Adrenal gland (tissue), 5 donors: ENCODE measurements at regions not wholly inside any gene's neighbourhood (a gene's known extent, or its start where the extent isn't known, plus 50 kb on each side); places are given as distances from the start of the nearest gene placed in this dataset.

ENCODE experiments used
- POLR2A ChIP-seq, 2 donors: fragments of 450-650 bp; IDR thresholded peaks; one replicate each; pipeline ENCODE4 v1.6.1; 2017; ENCODE audit warnings: antibody characterized with exemption in 2 of 2, mild to moderate bottlenecking in 2 of 2, moderate library complexity in 1 of 2
- TF ChIP-seq, protein P1 (sequence below), 6 experiments: fragments of 450-650 bp in 4 of 6; fragments of 200-600 bp in 2 of 6; sonication (generic) in 1 of 6; IDR thresholded peaks; 1 replicate in 5 of 6; 2 replicates in 1 of 6; pipeline versions ENCODE4 v1.5.1 to v1.8.0; 2016 to 2021; ENCODE audit warnings: antibody characterized with exemption in 6 of 6, mild to moderate bottlenecking in 2 of 6, moderate library complexity in 1 of 6
- donor health status: DM: no; HTN: no; CAD: no.

- TF ChIP-seq, protein P1, sequence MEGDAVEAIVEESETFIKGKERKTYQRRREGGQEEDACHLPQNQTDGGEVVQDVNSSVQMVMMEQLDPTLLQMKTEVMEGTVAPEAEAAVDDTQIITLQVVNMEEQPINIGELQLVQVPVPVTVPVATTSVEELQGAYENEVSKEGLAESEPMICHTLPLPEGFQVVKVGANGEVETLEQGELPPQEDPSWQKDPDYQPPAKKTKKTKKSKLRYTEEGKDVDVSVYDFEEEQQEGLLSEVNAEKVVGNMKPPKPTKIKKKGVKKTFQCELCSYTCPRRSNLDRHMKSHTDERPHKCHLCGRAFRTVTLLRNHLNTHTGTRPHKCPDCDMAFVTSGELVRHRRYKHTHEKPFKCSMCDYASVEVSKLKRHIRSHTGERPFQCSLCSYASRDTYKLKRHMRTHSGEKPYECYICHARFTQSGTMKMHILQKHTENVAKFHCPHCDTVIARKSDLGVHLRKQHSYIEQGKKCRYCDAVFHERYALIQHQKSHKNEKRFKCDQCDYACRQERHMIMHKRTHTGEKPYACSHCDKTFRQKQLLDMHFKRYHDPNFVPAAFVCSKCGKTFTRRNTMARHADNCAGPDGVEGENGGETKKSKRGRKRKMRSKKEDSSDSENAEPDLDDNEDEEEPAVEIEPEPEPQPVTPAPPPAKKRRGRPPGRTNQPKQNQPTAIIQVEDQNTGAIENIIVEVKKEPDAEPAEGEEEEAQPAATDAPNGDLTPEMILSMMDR (IDR thresholded peaks at IDR 0.05) = no peak
- TF ChIP-seq POLR2A (IDR thresholded peaks at IDR 0.05) = no peak
Measured at GRCh38 chr3:30407651-30408050, 198.8 kb upstream of the TGFBR2 start.
